PC-3 (cell line): ENCODE measurements at regions not wholly inside any gene's neighbourhood (a gene's known extent, or its start where the extent isn't known, plus 50 kb on each side); places are given as distances from the start of the nearest gene placed in this dataset.

Source experiments
- EZH2 ChIP-seq: fragments of 300-600 bp; sonication (generic); IDR thresholded peaks from one replicate; pipeline ENCODE4 v1.6.1; 2017; ENCODE audit warnings: antibody characterized with exemption, mild to moderate bottlenecking, low read length; ENCODE audit not compliant: unreplicated experiment
- EZH2phosphoT487 ChIP-seq: fragments of 300-600 bp; sonication (generic); IDR thresholded peaks from 2 replicates; pipeline ENCODE4 v1.6.1; 2018; ENCODE audit warnings: mild to moderate bottlenecking, antibody characterized with exemption, low read length, borderline replicate concordance
- TF ChIP-seq, protein P1 (sequence below): fragments of 300-600 bp; sonication (generic); conservative IDR thresholded peaks from 2 replicates; pipeline ENCODE4 v1.5.1; 2017; ENCODE audit warnings: antibody characterized with exemption, low read depth, mild to moderate bottlenecking, low read length

DNA sequence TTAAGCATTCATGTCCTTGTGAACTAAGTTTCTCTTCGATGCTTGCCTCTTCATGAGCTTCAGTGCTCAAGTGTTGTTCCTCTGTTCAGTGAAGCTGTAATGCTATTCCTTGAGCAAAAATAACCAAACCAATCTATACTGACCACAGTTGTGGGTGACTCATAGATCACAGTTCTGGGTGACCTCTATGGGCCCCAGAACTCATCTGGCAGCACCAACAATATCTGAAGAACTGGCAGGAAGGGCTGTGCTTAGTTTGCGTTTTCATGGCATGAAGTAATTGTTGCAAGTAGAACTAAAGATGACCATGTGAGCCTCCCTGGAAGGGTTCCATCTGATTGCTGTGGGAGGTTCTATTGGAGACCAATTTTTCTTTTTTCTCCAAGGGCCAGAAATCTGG is 106.2 kb downstream of the CCNG2 start:
- TF ChIP-seq, protein P1, sequence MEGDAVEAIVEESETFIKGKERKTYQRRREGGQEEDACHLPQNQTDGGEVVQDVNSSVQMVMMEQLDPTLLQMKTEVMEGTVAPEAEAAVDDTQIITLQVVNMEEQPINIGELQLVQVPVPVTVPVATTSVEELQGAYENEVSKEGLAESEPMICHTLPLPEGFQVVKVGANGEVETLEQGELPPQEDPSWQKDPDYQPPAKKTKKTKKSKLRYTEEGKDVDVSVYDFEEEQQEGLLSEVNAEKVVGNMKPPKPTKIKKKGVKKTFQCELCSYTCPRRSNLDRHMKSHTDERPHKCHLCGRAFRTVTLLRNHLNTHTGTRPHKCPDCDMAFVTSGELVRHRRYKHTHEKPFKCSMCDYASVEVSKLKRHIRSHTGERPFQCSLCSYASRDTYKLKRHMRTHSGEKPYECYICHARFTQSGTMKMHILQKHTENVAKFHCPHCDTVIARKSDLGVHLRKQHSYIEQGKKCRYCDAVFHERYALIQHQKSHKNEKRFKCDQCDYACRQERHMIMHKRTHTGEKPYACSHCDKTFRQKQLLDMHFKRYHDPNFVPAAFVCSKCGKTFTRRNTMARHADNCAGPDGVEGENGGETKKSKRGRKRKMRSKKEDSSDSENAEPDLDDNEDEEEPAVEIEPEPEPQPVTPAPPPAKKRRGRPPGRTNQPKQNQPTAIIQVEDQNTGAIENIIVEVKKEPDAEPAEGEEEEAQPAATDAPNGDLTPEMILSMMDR, result no peak
- TF ChIP-seq EZH2 (no peak), EZH2phosphoT487 (no peak)
